NCI-H345 (cell line): ENCODE measurements at regions not wholly inside any gene's neighbourhood (a gene's known extent, or its start where the extent isn't known, plus 50 kb on each side); places are given as distances from the start of the nearest gene placed in this dataset.
A peak's percentile ranks its signal among the peaks of the same experiment; 100 is the strongest.

Experiments used
- DNase-seq: peaks from one replicate; lab custom pipeline; 2025; lab: John Stamatoyannopoulos, UW

DNA sequence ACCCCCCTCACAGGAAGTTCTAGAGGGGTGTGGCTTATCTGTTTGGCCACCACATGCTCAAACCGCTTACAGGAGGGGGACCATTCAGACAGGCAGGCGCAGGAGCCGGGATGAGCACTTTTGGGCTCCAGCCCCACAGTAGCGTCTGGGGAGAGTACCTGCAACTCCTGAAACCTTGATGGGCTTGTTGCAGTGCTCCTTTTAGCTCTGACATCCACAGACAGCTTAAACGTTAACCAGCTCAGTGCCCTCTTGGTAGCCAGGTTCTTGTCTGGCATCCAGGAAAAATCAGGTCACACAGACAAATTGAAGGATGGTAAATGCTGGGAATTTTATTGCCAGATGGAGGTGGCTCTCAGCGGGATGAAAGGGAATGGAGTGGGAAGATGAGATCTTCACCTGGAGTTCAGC is 326.3 kb downstream of the ETS1 start:
- DNase-seq = no peak

DNA sequence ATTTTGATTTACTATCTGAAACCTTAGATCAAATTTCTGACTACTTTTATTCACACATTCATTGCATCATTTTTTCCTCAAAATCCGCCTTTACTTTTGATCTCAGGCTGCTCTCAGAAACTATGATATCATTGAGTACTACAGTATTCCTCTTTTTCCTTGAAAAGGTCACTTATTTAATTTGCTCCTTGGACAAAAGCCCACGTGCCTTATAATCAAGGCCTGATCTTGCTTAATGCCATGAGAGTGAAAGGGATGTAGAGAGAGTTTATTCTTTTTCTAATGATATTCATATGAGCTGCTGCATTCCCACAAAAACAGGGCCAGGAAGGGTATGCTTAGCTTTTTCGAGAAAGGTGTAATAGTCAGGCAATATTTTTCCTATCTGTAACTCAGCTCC is 327.0 kb downstream of the ETS1 start:
- DNase-seq = no peak

DNA sequence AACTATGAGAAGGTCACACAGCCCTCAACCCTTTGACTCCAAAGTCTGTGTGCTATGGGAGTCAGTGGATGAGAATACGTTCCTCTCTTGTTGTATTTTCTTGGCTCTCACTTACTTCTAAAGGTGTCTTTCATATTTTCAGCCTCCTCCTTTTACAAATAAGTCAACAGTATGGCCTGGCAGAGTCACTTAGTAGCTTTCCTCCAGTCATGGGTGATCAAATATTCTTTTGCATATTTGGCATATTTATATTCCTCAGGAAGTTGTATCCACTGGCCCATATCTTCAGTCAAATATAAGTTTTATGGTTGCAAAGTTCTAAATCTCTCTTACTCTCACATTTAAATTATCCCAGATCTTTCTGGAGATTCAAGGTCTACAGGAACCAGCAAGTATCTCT is 327.5 kb downstream of the ETS1 start:
- no peak for DNase-seq

DNA sequence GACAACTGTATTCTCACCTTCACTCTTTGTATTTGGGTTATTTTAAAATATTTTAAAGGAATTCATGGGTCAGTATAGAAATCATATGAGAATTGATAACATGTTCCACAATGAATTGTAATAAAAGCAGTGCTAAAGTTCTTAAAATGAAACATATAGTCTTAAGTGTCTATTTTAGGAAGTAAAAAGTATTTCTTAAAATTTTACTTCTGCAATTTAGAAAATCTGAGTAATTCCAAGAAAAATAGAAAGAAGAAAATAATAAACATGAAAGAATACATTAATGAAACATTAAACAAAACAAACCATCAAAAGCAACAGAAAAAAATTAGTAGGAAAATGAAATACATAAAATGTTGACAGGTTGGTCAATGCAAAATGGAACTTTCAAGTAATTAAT is 332.4 kb downstream of the ETS1 start:
- DNase-seq = no peak

DNA sequence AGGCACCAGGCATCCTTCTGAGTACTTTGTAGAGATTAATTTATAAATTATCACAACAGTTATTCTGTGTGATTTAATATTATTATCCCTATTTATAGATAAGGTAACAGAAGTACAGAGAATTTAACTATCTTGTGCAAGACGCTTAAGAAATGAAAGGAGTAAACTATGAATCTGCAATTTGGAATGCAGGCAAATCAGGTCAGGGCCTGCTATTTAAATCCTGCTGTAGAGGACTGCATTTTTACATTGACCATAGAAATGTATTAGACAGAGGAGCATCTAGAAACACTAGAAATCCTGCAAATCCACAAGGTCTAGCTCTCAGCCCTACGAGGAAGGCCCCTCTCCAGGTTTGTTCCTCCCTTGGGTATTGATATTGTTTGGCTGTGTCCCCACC is 336.2 kb downstream of the ETS1 start:
- no peak for DNase-seq

DNA sequence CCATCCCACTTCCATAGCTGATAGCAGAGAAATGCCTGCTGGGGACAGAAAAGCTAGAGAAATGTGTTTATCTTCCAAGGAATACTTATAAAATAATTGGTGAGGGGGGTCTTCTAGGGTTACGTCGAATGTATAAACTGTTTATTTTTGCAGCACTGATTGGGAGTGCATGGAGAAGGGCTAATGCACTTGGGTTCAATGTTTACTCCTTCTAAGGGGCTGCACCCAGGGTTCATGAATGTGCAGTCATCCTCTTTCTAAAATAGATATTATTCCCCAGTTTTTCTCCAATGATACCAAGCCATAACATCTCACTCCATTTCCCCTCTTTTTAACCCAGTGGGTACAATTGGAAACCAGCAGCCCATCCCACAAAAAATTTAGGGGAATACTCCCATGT is 336.9 kb downstream of the ETS1 start:
- no peak for DNase-seq

DNA sequence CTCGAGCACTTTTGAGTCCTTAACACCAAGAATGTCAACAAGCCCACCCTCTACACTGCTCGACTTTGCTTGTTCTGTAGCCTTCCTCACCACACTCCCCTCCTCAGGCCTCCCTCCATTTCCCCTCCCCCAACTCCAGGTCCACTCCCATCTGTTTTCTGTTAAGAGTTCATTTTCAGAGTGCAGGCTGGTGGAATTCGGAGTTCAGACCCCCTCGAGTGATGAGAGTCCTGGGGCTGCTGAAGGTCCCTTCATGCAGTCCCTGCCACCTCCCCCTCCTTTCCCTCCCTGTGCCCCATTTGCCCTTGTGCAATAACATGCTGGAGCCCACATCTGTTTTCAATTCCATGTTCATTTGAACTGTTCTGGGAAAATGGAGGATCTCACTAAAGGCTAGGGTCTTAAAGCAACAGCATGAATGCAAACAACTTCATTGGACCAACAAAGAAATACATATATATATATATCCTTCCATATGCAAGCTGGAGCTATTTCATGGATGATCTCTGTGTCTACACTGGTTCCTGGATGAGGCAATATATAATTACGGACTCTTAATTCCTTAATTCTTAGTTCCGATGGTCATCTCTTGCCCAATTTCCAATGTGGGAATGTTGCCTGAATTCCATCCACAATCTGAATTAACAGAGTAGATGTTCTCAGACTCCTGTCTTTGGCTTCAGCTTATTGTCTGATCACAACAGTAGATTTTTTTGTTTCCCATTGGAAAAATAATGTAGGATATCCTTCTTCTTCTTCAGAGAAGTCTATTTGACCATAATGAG is 340.4 kb downstream of the ETS1 start:
- DNase-seq = no peak

DNA sequence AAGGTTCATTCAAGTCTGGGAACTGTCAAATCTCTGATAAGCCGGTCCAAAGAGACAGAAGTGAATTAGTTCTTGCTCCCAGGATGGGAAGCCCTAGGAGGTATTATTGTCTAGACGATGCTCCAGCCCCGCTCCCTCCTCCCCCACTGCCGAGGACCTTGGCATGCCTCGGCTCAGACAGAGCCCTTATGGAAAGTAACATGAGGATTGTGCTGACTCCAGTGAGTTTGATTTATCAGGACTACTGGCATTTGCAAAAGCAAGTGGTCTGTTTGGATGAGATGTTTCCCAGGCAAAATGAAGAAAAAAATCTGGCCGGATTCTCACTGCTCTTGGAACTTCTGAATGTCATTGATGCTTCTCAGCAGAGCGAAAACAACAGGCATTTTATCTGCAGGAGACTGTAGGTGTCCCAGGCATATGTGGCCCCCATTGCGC is 341.0 kb downstream of the ETS1 start:
- no peak for DNase-seq

DNA sequence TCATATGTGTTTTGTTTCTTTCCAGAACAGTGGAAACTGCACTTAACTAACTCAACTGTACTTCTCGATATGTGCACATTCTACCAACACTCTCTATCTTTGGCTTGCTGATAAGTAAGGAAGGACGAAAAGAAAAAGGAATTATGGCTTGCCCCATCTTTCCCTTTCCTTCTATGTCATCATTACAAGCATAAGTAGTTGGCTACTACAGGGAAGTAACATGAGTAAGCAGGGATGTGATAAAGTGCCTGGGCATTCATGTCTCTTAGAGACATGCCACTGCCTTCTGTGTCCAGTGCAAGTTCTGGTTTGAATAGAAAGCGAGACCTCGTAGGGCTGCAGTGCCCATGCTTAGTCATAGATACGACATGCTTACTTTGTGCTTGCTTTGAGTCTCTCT is 342.5 kb downstream of the ETS1 start:
- DNase-seq = no peak

DNA sequence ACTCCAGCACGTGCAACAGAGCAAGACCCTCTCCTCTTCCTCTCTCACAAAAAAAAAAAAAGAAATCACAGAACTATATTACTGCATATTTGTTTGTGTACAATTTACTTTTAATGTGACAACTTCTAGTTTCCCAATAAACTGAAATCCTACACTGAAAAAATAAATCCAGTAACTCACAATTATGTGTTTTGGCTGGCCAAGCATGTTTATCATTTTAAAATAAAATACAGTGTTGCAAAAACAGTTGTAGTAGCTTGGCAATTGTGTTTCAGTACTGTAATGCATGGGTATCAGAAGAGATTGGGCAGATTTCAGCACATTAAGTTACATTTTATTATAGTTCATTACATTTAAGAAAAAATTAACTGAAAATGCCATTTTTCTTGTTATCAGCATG is 344.9 kb downstream of the ETS1 start:
- DNase-seq = no peak

DNA sequence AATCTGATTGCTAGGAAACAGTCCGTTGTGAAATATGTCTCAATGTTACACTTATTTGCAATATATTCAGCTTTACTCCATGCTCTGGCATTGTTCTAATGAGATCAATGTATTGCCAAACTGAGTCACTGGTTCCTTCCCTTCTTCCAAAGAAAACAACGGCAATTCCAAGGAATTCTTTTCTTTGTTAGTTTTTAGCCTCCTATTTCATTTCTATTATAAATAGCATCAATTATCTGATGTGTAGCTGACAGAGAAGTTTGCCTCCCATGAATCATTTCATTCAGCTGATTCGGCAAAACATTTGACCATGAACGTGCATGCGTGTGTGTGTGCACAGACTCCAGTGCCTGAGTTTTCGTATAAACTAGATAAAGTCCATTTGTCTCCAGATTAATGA is 346.8 kb downstream of the ETS1 start:
- DNase-seq = no peak

DNA sequence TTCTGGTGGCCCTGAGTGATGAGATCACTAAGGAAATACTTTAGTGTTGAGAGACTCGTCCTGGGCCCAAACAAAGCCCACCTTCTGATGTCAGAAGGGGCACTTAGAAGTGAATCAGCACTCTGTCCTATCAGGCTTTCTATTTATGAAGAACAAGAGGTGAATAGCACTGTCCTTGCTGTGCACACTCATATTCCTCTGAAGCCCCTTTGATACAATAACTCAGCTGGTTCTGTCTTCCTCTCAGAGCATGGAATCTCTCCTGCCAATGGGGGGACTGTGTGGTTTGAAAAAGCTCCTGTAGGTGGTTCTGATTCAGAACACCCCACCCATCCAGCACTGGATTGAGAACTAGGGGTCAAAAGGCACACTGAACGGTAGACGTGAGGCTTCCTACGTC is 348.1 kb downstream of the ETS1 start:
- no peak for DNase-seq

DNA sequence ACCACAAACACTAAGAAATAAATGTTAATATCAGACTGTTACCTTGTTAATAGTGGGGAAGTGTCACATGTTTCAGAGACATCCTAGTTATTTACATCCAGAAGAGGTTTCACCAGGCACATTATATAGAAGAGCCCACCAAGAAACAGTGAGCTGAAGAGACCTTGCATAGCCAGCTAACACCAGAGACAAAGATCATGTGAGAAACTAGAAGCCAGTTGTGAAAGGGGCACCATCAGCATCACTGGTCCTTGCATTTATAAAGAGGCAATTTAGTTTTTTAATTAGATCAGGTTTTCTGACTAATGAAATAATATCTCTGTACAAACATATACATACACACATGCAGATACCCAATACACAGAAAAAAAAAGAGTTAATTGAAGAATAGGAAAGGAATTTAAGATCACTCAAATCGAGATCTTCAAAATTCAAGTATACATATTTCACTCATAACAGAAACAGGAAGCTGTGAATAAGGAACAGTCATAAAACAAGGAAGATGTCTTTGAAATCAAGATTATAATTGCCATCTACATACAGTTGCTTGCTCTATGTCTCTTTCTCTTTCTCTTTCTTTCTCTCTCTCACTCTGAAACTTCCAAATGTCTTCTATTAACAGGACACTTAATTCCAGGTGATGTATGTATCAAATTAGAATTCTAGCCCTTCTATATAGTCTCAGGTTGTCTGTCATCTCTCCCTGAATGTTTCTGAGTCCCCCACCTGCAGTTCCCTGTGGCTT is 348.7 kb downstream of the ETS1 start:
- DNase-seq = no peak

DNA sequence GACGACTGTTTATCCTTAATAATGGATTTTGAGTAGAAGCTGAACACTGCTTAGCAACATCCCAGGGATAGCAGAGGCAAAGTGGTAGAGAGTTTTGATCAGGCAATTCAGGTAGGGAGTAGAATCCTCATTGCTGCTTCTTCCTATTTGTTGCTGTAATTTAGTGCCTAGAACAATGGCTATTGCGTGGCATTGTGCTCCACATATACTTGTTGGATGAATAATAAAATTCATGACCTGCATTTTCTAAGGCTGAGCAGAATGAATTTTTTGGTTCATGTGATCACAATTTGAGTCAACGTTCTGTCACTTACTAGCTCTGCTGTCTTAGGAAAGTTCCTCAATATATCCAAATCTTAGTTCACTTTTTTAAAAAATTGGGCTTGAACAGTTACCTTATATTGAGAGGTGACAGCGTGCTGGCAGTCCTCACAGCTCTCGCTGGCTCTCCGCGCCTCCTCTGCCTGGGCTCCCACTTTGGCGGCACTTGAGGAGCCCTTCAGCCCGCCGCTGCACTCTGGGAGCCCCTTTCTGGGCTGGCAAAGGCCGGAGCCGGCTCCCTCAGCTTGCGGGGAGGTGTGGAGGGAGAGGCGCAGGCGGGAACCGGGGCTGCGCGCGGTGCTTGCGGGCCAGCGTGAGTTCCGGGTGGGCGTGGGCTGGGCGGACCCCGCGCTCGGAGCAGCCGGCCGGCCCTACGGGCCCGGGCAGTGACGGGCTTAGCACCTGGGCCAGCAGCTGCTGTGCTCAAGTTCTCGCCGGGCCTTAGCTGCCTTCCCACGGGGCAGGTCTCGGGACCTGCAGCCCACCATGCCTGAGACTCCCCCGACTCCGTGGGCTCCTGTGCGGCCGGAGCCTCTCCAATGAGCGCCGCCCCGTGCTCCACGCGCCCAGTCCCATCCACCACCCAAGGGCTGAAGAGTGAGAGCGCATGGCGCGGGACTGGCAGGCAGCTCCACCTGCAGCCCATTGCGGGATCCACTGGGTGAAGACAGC is 350.6 kb downstream of the ETS1 start:
- no peak for DNase-seq

DNA sequence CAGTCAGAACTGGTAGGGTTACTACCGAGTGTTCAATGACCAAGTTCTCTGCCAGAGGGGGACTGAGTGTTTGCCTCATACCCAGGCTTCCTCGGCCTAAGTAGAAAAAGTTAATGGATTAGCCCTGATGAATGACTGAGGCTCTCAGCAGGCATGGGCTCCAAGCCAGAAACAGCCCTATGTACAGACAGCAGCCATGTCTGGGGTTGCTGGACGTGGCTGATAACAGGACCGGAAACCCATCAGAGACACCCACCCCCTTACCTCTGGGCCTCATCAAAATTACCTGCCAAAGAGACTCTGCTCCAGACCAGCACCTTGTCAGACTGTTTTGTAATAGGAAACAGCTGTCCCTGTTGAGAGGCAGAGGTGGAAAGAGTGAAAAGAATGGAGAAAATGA is 351.4 kb downstream of the ETS1 start:
- peak; percentile 58 for DNase-seq

DNA sequence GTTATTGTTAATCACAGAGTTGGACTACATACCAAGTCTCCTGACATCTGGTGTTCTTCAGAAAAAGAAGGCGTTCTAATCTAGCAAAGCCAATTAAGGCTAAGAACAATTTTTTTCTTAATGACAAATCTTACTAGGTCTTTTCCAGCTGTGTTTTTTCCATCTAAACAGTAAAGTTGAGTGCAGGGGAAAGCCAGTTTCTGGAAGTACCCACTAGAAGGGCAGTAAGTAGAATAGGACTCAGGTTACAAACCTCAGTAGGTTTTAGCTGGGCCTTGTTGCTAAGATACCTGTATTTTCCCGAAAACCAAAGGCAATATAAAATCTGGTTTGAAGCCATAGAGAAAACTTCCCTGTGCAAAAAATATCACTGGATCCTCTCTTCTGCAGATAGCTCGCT is 351.9 kb downstream of the ETS1 start:
- peak; percentile 31 for DNase-seq

DNA sequence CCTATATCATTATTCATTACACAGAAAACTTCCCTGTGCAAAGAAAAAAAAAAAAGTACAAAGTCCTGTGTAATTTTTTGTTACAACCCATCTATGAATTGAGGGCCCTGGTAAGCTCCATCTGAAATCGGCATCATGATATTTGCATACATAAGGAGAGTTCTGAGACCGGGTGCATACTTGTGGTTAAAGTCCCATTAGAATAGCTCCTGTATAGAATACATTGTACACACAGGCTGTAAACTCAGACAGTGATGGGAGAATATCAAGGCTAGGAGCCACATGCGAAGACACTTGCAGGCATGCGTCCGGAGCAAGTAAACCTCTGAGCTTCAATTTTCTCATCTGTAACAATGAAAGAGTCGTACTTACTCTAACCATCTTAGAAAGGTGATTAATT is 353.2 kb downstream of the ETS1 start:
- DNase-seq = no peak

DNA sequence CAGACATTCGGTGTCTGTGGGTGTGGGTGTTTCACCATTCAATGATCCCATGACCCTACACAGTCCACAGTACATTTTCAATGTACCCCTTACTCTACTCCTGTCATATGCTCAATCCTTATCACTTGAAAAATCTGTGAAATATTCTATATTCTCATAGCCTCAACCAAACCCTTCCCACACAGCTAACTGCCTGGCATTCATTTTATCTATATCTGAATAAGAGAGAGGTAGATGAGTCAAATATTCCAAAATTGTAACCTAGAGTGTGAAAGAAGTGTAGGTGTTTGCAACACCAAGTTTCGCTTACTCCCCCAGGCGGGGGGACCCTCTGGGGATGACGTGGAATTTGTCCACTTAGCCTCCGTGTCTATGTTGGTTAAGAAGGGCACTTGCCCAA is 354.8 kb downstream of the ETS1 start:
- DNase-seq = no peak

DNA sequence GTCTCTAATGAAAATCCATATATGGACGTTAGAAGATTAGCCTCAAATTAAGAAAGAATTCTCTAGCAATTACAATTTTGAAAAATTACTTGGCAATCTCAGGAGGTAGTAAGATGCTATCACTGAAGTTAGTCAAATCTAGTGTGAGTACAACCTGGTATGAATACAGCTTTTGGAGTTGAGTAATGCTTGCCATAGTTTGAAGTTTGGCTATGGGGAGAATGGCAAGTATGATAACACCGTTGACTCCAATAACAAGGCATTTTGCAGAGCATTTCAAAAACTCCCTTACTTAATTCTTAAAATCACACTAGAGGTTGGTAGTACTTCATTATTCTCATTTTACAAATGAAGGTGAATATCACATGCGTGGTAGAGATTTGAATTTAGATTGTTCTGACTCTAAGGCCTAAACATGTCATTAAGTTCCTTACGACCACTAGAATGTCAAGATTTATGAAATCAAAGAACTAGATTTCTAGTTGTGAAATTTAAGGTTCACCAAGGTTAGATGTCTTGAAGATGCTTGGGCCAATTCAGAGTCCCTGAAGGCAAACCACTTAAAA is 355.4 kb downstream of the ETS1 start:
- no peak for DNase-seq

DNA sequence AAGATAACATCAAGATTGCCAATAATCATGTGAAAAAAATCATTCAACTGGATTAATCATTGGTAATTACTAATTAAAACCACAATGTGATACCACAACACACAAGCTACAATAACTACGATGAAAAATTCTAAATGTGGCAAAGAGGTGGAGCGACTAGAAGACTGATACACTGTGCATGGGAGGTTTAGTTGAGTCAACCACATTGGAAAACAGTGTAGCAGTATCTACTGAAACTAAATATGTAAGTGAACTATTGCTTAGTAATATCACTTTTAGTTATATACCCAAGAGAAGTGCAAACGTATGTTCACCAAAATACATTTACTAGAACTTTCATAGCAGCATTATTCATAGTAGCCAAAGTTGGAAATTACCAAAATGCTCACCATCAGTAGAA is 359.9 kb downstream of the ETS1 start:
- DNase-seq = no peak

DNA sequence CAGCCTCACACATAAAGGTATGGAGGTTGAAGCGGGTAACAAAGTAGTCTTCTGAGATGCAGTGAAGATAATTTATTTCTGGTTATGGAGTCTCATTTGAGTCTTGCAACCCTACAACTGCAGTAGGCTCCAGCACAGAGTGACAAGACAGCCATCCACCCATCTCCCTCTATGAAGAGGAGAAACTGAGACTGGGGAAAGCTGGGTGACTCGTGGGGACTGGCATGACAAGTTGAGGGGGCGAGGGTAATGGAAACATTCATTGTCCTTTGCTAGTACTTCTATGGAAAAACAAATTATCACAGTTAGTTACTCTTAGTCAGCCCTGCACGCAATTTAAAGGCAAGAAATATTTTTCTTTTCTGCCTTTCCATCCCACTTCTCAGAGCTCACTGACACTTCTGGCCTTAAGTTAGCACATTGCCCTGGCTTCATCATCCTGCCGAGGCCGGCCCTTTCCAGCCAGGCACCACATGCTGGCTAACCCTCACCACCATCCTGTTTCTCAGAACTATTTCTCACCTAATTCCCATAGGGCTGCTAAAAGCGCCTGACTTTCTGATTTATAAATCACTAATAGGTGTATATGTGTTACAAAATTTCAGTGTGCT is 361.1 kb downstream of the ETS1 start:
- no peak for DNase-seq
